ENCODE measurements at regions not wholly inside any gene's neighbourhood (a gene's known extent, or its start where the extent isn't known, plus 50 kb on each side); places are given as distances from the start of the nearest gene placed in this dataset.
A peak's percentile ranks its signal among the peaks of the same experiment; 100 is the strongest.

- Histone ChIP-seq H3K27ac (peak overlapping the region in 1 of 4 donors; percentile 8), H3K4me3 (no peak overlapping the region), H3K27me3 (no peaks in the 10 kb centered on the region), H3K9me3 (no peaks in the 10 kb centered on the region), H3K4me1 (peaks cover 0 to 20% (median 6%) of the 10 kb centered on the region in 4 donors), H3K36me3 (no peaks in the 10 kb centered on the region)
- intact Hi-C loops (cut with DNase I; ENCODE audit: low total_unique reads) = no loop called here
- 29 to 45% methylated on average over 2 of the region's 2 CpGs for WGBS, 2 donors (ENCODE audit: low coverage in 1 of 2)
- in situ Hi-C loops (cut with MboI; ENCODE audit: low pct_ligation_motif_present in 1 of 4, low pct_unique_long_range_greater_than_20kb in 1 of 4, low sequenced_read_pairs in 3 of 4) = no loop called here
- TF ChIP-seq EP300 (IDR thresholded peaks at IDR 0.05; ENCODE audit: low read depth) (no peak), POLR2AphosphoS5 (IDR thresholded peaks at IDR 0.05) (no peak), POLR2A (IDR thresholded peaks at IDR 0.05) (no peak), CTCF (IDR thresholded peaks at IDR 0.05) (no peak)
- DNase-seq = no peak
These were observed 223.0 kb downstream of the AHR start for GRCh38 chr7:17521437-17521836.

- in situ Hi-C loops (cut with MboI; ENCODE audit: low pct_ligation_motif_present in 1 of 4, low pct_unique_long_range_greater_than_20kb in 1 of 4, low sequenced_read_pairs in 3 of 4) (no loop called here), intact Hi-C loops (cut with DNase I; ENCODE audit: low total_unique reads) (no loop called here)
- H3K27me3 ChIP-seq = no peaks in the 10 kb centered on the region
- H3K27ac ChIP-seq = no peak overlapping the region
- H3K4me1 ChIP-seq = peaks cover 0 to 20% (median 6%) of the 10 kb centered on the region in 4 donors
- 32 to 60% methylated on average over 7 of the region's 7 CpGs for WGBS, 2 donors (ENCODE audit: low coverage in 1 of 2)
- H3K9me3 ChIP-seq = no peaks in the 10 kb centered on the region
- TF ChIP-seq POLR2AphosphoS5 (IDR thresholded peaks at IDR 0.05) = no peak
- H3K36me3 ChIP-seq = no peaks in the 10 kb centered on the region
- H3K4me3 ChIP-seq = no peak overlapping the region
- peak; percentile 22 for DNase-seq
These were observed 225.6 kb downstream of the AHR start for GRCh38 chr7:17523813-17524739.

- no peak for DNase-seq
- no peak for TF ChIP-seq POLR2A (IDR thresholded peaks at IDR 0.05)
- no peak for TF ChIP-seq EP300 (IDR thresholded peaks at IDR 0.05; ENCODE audit: low read depth)
- no peak for TF ChIP-seq POLR2AphosphoS5 (IDR thresholded peaks at IDR 0.05)
- no peak for TF ChIP-seq CTCF (IDR thresholded peaks at IDR 0.05)
- Histone ChIP-seq H3K4me3 (no peak overlapping the region), H3K27ac (no peak overlapping the region), H3K27me3 (no peaks in the 10 kb centered on the region), H3K36me3 (no peaks in the 10 kb centered on the region), H3K4me1 (peaks cover 0 to 20% (median 6%) of the 10 kb centered on the region in 4 donors), H3K9me3 (no peaks in the 10 kb centered on the region)
- 68 to 70% methylated on average over 3 of the region's 3 CpGs for WGBS, 2 donors (ENCODE audit: low coverage in 1 of 2)
- intact Hi-C loops (cut with DNase I; ENCODE audit: low total_unique reads) = no loop called here
- in situ Hi-C loops (cut with MboI; ENCODE audit: low pct_ligation_motif_present in 1 of 4, low pct_unique_long_range_greater_than_20kb in 1 of 4, low sequenced_read_pairs in 3 of 4) = loop anchor here in 2 of 4 donors (25.0 kb wide), 1 partner anchor 537 kb away; no protein-coding TSS in a partner anchor
These were observed 226.3 kb downstream of the AHR start for GRCh38 chr7:17524746-17525145.

- no peak overlapping the region for H3K27ac ChIP-seq
- TF ChIP-seq EP300 (IDR thresholded peaks at IDR 0.05; ENCODE audit: low read depth) = no peak
- no peak for TF ChIP-seq CTCF (IDR thresholded peaks at IDR 0.05)
- TF ChIP-seq POLR2A (IDR thresholded peaks at IDR 0.05) = no peak
- TF ChIP-seq POLR2AphosphoS5 (IDR thresholded peaks at IDR 0.05) = no peak
- intact Hi-C loops (cut with DNase I; ENCODE audit: low total_unique reads) (no loop called here), in situ Hi-C loops (cut with MboI; ENCODE audit: low pct_ligation_motif_present in 1 of 4, low pct_unique_long_range_greater_than_20kb in 1 of 4, low sequenced_read_pairs in 3 of 4) (loop anchor here in 2 of 4 donors (25.0 kb wide), 1 partner anchor 539 kb away; no protein-coding TSS in a partner anchor)
- H3K4me3 ChIP-seq = no peak overlapping the region
- H3K9me3 ChIP-seq = no peaks in the 10 kb centered on the region
- no peak for DNase-seq
- H3K27me3 ChIP-seq = no peaks in the 10 kb centered on the region
- no peaks in the 10 kb centered on the region for H3K36me3 ChIP-seq
- H3K4me1 ChIP-seq = peaks cover 0 to 17% (median 6%) of the 10 kb centered on the region in 4 donors
These were observed 228.2 kb downstream of the AHR start for GRCh38 chr7:17526621-17527020.
